OCI-LY1 (cell line): ENCODE measurements at regions not wholly inside any gene's neighbourhood (a gene's known extent, or its start where the extent isn't known, plus 50 kb on each side); places are given as distances from the start of the nearest gene placed in this dataset.

ENCODE experiments used
- H2AFZ ChIP-seq: fragments of 200-600 bp; sonication (generic), shearing (Covaris generic); 2 replicates; pipeline ENCODE4 v1.6.0; 2014; ENCODE audit warnings: antibody characterized with exemption, mild to moderate bottlenecking, low read length
- H3F3A ChIP-seq: fragments of 200-600 bp; sonication (generic), shearing (Covaris generic); 2 replicates; pipeline ENCODE4 v1.6.0; 2014; ENCODE audit warnings: mild to moderate bottlenecking, antibody characterized with exemption, low read length, moderate library complexity; ENCODE audit not compliant: insufficient read depth
- H3K27ac ChIP-seq: fragments of 200-600 bp; sonication (generic); 2 replicates; pipeline ENCODE4 v1.5.1; 2014; ENCODE audit warnings: low read length, mixed run types, mild to moderate bottlenecking, low read depth; ENCODE audit not compliant: poor library complexity, severe bottlenecking
- H3K27me3 ChIP-seq: fragments of 200-600 bp; sonication (generic); 2 replicates; pipeline ENCODE4 v1.6.0; 2014; ENCODE audit warnings: antibody characterized with exemption, mild to moderate bottlenecking, low read length, moderate library complexity; ENCODE audit not compliant: insufficient read depth
- H3K36me3 ChIP-seq: fragments of 200-600 bp; sonication (generic); 2 replicates; pipeline ENCODE4 v1.6.1; 2014; ENCODE audit warnings: mild to moderate bottlenecking, antibody characterized with exemption, low read length, moderate library complexity, mixed read lengths; ENCODE audit not compliant: insufficient read depth
- H3K4me1 ChIP-seq: fragments of 200-600 bp; sonication (generic); 2 replicates; pipeline ENCODE4 v1.5.1; 2014; ENCODE audit warnings: mild to moderate bottlenecking, low read length, moderate library complexity; ENCODE audit not compliant: insufficient read depth, severe bottlenecking
- H3K4me2 ChIP-seq: fragments of 200-600 bp; sonication (generic), shearing (Covaris generic); 2 replicates; pipeline ENCODE4 v1.6.1; 2014; ENCODE audit warnings: low read length
- H3K4me3 ChIP-seq: fragments of 200-600 bp; sonication (generic); 2 replicates; pipeline ENCODE4 v1.5.1; 2014; ENCODE audit warnings: low read length, low read depth, mild to moderate bottlenecking, mixed read lengths; ENCODE audit not compliant: poor library complexity, severe bottlenecking
- H3K79me2 ChIP-seq: fragments of 200-600 bp; shearing (Covaris generic); 2 replicates; pipeline ENCODE4 v1.6.1; 2016; ENCODE audit warnings: mixed run types, low read length, mixed read lengths; ENCODE audit not compliant: insufficient read depth
- H3K9ac ChIP-seq: fragments of 200-600 bp; sonication (generic), shearing (Covaris generic); 2 replicates; pipeline ENCODE4 v1.6.1; 2014; ENCODE audit warnings: mild to moderate bottlenecking, low read length, mixed read lengths
- H3K9me2 ChIP-seq: fragments of 200-600 bp; sonication (generic), shearing (Covaris generic); 2 replicates; pipeline ENCODE4 v1.6.1; 2014; ENCODE audit warnings: low read depth, mild to moderate bottlenecking, low read length, mixed read lengths
- H3K9me3 ChIP-seq: fragments of 200-600 bp; shearing (Covaris generic); 2 replicates; pipeline ENCODE4 v1.6.1; 2014; ENCODE audit warnings: low read length, mixed read lengths
- H4K20me1 ChIP-seq: fragments of 200-600 bp; sonication (generic), shearing (Covaris generic); 2 replicates; pipeline ENCODE4 v1.6.0; 2016; ENCODE audit warnings: mild to moderate bottlenecking, low read length; ENCODE audit not compliant: insufficient read depth
- EZH2 ChIP-seq: fragments of 200-600 bp; sonication (generic), shearing (Covaris generic); IDR thresholded peaks from 2 replicates; pipeline ENCODE4 v1.8.0; 2017; ENCODE audit warnings: borderline replicate concordance, mixed run types, mild to moderate bottlenecking, antibody characterized with exemption, low read length, moderate library complexity, mixed read lengths
- TF ChIP-seq, protein P1 (sequence below): fragments of 200-600 bp; sonication (generic), shearing (Covaris generic); IDR thresholded peaks from 2 replicates; pipeline ENCODE4 v1.5.1; 2017; ENCODE audit warnings: mild to moderate bottlenecking, antibody characterized with exemption, low read length, moderate library complexity, mixed read lengths

DNA sequence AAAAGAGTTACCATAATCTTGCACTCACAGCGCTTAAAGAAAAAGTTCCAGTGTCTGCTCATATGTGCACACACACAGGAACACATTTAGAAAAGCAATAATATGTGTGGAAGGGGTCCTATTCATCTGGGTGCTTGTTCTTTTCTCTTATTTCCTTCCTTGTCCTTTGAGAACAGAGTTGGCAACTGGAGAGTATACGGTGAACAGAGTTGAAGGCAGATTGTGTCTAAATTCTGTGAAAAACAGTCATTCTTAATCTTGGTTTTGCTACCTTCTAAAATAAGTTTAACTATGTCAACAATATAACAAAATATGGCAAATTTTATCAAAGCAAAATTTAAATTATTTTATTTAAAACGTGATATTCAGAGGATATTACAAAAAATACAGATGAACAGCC is 365.1 kb upstream of the NOCT start:
- Histone ChIP-seq H3K9ac (no peak overlapping the region), H3F3A (no peaks in the 10 kb centered on the region), H3K4me2 (no peak overlapping the region), H3K79me2 (no peaks in the 10 kb centered on the region), H3K36me3 (no peaks in the 10 kb centered on the region), H3K27me3 (no peaks in the 10 kb centered on the region), H2AFZ (no peak overlapping the region), H3K9me2 (no peaks in the 10 kb centered on the region), H3K4me3 (no peak overlapping the region), H3K9me3 (no peaks in the 10 kb centered on the region), H3K27ac (no peak overlapping the region), H3K4me1 (no peaks in the 10 kb centered on the region), H4K20me1 (no peaks in the 10 kb centered on the region)
- no peak for TF ChIP-seq EZH2

DNA sequence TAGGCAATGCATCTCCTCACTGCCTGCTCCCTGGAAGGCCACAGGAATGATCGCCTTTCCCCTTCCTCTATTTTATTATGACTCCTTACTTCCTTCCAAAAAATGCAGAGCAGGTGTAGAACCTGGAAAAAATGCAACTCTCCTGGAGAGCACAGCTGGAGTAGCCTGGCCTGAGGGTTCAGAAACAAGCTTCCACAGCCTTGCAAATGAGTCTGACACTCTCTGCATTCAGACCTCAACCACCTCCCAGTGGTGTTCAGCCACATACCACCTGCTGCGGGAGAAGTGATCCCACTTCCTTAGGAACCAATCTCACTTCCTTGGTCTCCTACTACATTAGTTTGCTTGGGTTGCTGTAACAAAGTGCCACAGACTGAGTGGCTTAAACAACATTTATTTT is 368.1 kb upstream of the NOCT start:
- Histone ChIP-seq H3K27me3 (no peaks in the 10 kb centered on the region), H3K79me2 (no peaks in the 10 kb centered on the region), H4K20me1 (no peaks in the 10 kb centered on the region), H3K27ac (no peak overlapping the region), H3K4me2 (no peak overlapping the region), H3K9ac (no peak overlapping the region), H3K9me3 (no peaks in the 10 kb centered on the region), H2AFZ (no peak overlapping the region), H3K36me3 (no peaks in the 10 kb centered on the region), H3F3A (no peaks in the 10 kb centered on the region), H3K4me1 (no peaks in the 10 kb centered on the region), H3K4me3 (no peak overlapping the region), H3K9me2 (no peaks in the 10 kb centered on the region)
- TF ChIP-seq EZH2, result no peak
- TF ChIP-seq, protein P1, sequence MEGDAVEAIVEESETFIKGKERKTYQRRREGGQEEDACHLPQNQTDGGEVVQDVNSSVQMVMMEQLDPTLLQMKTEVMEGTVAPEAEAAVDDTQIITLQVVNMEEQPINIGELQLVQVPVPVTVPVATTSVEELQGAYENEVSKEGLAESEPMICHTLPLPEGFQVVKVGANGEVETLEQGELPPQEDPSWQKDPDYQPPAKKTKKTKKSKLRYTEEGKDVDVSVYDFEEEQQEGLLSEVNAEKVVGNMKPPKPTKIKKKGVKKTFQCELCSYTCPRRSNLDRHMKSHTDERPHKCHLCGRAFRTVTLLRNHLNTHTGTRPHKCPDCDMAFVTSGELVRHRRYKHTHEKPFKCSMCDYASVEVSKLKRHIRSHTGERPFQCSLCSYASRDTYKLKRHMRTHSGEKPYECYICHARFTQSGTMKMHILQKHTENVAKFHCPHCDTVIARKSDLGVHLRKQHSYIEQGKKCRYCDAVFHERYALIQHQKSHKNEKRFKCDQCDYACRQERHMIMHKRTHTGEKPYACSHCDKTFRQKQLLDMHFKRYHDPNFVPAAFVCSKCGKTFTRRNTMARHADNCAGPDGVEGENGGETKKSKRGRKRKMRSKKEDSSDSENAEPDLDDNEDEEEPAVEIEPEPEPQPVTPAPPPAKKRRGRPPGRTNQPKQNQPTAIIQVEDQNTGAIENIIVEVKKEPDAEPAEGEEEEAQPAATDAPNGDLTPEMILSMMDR, result no peak

DNA sequence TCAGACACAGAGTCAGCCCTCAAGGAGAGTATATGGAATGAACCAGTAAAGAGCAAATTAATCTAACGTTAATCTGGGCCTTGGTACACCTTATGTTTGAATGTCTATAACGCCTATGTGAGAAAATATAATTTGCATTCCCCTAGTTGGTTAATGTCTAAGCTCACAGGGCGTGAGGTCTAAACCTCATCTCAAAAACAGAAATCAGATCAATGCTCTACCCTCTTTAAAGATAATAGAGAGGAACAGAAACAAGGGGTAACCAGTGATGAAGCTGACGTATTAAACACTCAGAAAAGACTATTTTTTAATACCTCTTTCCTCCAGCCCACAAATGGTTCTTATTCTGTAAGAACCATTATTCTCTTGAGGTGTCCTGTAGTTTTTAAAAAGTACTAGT is 369.2 kb upstream of the NOCT start:
- no peak overlapping the region for H2AFZ ChIP-seq
- H3K4me1 ChIP-seq, result no peaks in the 10 kb centered on the region
- TF ChIP-seq, protein P1, result no peak
- no peak for TF ChIP-seq EZH2
- no peaks in the 10 kb centered on the region for H3K9me3 ChIP-seq
- no peak overlapping the region for H3K27ac ChIP-seq
- H3K36me3 ChIP-seq, result no peaks in the 10 kb centered on the region
- H3K9me2 ChIP-seq, result no peaks in the 10 kb centered on the region
- H3K9ac ChIP-seq, result no peak overlapping the region
- H3K79me2 ChIP-seq, result no peaks in the 10 kb centered on the region
- no peaks in the 10 kb centered on the region for H3F3A ChIP-seq
- H3K4me2 ChIP-seq, result no peak overlapping the region
- H3K4me3 ChIP-seq, result no peak overlapping the region
- H4K20me1 ChIP-seq, result no peaks in the 10 kb centered on the region
- H3K27me3 ChIP-seq, result no peaks in the 10 kb centered on the region

DNA sequence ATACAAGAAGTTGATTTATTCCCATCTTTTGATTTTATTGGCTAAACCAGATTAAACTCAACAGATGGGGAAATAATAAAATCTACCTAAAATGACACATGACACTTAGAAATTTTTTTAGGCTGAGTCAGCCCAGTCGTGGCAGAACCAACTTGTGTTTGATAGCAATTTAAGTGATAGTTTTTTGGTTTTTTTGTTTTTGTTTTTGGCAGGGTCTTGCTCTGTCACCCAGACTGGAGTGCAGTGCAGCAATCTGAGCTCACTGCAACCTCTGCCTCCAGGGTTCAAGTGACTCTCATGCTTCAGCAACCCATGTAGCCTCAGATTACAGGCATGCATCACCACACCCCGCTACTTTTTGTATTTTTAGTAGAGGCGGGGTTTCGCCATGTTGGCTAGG is 370.3 kb upstream of the NOCT start:
- H3K27me3 ChIP-seq, result no peaks in the 10 kb centered on the region
- no peaks in the 10 kb centered on the region for H3K79me2 ChIP-seq
- no peaks in the 10 kb centered on the region for H4K20me1 ChIP-seq
- no peak overlapping the region for H3K4me3 ChIP-seq
- H3K36me3 ChIP-seq, result no peaks in the 10 kb centered on the region
- H3K27ac ChIP-seq, result no peak overlapping the region
- TF ChIP-seq, protein P1, result no peak
- no peak for TF ChIP-seq EZH2
- H3K4me2 ChIP-seq, result no peak overlapping the region
- no peaks in the 10 kb centered on the region for H3F3A ChIP-seq
- no peaks in the 10 kb centered on the region for H3K9me3 ChIP-seq
- H3K9me2 ChIP-seq, result no peaks in the 10 kb centered on the region
- H2AFZ ChIP-seq, result no peak overlapping the region
- H3K9ac ChIP-seq, result no peak overlapping the region
- H3K4me1 ChIP-seq, result no peaks in the 10 kb centered on the region
